ENCODE measurements at regions not wholly inside any gene's neighbourhood (a gene's known extent, or its start where the extent isn't known, plus 50 kb on each side); places are given as distances from the start of the nearest gene placed in this dataset.

- no peaks in the 10 kb centered on the region for H3K9me3 ChIP-seq (ENCODE audit: control insufficient read depth, insufficient read depth, low read depth, low read length)
- no peak overlapping the region for H3K4me3 ChIP-seq (ENCODE audit: low read depth, low read length)
- no peak overlapping the region for H3K27ac ChIP-seq (ENCODE audit: extremely low read depth, low read depth, low read length)
- no peak for TF ChIP-seq ZNF138 (tag by site-specific recombination; IDR thresholded peaks at IDR 0.05; ENCODE audit: borderline replicate concordance)
- no peak for TF ChIP-seq ZNF776 (tag by site-specific recombination; IDR thresholded peaks at IDR 0.05; ENCODE audit: borderline replicate concordance)
- no peak for TF ChIP-seq ZNF266 (tag by site-specific recombination; IDR thresholded peaks at IDR 0.05; ENCODE audit: low read depth)
- no peak for TF ChIP-seq ZNF155 (tag by site-specific recombination; IDR thresholded peaks at IDR 0.05)
- TF ChIP-seq ZNF585B (tag by site-specific recombination; IDR thresholded peaks at IDR 0.05): no peak
- TF ChIP-seq, protein P1, sequence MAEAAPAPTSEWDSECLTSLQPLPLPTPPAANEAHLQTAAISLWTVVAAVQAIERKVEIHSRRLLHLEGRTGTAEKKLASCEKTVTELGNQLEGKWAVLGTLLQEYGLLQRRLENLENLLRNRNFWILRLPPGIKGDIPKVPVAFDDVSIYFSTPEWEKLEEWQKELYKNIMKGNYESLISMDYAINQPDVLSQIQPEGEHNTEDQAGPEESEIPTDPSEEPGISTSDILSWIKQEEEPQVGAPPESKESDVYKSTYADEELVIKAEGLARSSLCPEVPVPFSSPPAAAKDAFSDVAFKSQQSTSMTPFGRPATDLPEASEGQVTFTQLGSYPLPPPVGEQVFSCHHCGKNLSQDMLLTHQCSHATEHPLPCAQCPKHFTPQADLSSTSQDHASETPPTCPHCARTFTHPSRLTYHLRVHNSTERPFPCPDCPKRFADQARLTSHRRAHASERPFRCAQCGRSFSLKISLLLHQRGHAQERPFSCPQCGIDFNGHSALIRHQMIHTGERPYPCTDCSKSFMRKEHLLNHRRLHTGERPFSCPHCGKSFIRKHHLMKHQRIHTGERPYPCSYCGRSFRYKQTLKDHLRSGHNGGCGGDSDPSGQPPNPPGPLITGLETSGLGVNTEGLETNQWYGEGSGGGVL (tag by site-specific recombination; IDR thresholded peaks at IDR 0.05): no peak
- no peak for TF ChIP-seq ZNF48 (tag by site-specific recombination; IDR thresholded peaks at IDR 0.05)
- TF ChIP-seq ZNF335 (tag by site-specific recombination; conservative IDR thresholded peaks at IDR 0.05): no peak
- TF ChIP-seq ZNF19 (tag by site-specific recombination; IDR thresholded peaks at IDR 0.05; ENCODE audit: low read depth): no peak
- TF ChIP-seq ZNF148 (tag by site-specific recombination; IDR thresholded peaks at IDR 0.05; ENCODE audit: borderline replicate concordance): no peak
- TF ChIP-seq ZNF626 (tag by site-specific recombination; IDR thresholded peaks at IDR 0.05): no peak
- TF ChIP-seq ZBTB20 (tag by site-specific recombination; IDR thresholded peaks at IDR 0.05): no peak
- TF ChIP-seq ZNF707 (tag by site-specific recombination; IDR thresholded peaks at IDR 0.05): no peak
- TF ChIP-seq, protein P2, sequence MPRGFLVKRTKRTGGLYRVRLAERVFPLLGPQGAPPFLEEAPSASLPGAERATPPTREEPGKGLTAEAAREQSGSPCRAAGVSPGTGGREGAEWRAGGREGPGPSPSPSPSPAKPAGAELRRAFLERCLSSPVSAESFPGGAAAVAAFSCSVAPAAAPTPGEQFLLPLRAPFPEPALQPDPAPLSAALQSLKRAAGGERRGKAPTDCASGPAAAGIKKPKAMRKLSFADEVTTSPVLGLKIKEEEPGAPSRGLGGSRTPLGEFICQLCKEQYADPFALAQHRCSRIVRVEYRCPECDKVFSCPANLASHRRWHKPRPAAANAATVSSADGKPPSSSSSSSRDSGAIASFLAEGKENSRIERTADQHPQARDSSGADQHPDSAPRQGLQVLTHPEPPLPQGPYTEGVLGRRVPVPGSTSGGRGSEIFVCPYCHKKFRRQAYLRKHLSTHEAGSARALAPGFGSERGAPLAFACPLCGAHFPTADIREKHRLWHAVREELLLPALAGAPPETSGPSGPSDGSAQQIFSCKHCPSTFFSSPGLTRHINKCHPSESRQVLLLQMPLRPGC (tag by site-specific recombination; IDR thresholded peaks at IDR 0.05): no peak
- no peak for TF ChIP-seq ZNF18 (tag by site-specific recombination; IDR thresholded peaks at IDR 0.05)
- no peak for TF ChIP-seq ZNF670 (tag by site-specific recombination; IDR thresholded peaks at IDR 0.05; ENCODE audit: low read depth)
- TF ChIP-seq MEIS1 (CRISPR knock-in tag; IDR thresholded peaks at IDR 0.05; ENCODE audit: borderline replicate concordance): no peak
- no peak for TF ChIP-seq MZF1 (tag by site-specific recombination; IDR thresholded peaks at IDR 0.05; ENCODE audit: borderline replicate concordance)
- no peak for TF ChIP-seq ZNF654 (tag by site-specific recombination; IDR thresholded peaks at IDR 0.05; ENCODE audit: low read depth)
- CTCF ChIA-PET: no interaction called here
- H3K36me3 ChIP-seq (ENCODE audit: control insufficient read depth in 2 of 2, insufficient read depth in 1 of 2, low read length in 2 of 2): no peaks in the 10 kb centered on the region
- POLR2A ChIA-PET: no interaction called here
- H3K4me1 ChIP-seq (ENCODE audit: control insufficient read depth, insufficient read depth, low read length): no peaks in the 10 kb centered on the region
These were observed 203.1 kb upstream of the NDN start for GRCh38 chr15:23890218-23890617.

DNA sequence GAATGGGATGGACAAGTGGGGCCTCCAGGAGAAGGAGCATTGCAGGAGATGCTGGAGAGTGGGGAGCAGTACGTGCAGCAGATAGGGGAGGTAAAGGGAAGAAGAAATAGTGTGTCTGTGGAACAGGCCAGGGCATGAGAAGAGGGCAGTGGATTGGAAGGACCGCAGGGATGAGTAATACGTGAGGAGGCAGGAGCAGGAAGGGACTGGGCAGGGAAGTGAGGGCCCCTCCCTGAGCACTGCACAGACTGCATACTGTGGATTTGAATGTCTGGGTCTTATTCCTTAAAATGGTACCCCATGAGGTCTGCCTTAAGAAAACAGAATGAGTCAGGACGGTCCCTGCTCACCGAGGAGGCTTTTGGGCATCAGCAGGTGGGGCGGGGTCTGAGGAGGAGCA, 210.0 kb upstream of the NDN start:
- Histone ChIP-seq H3K9me3 (ENCODE audit: control insufficient read depth, insufficient read depth, low read depth, low read length) (no peaks in the 10 kb centered on the region), H3K36me3 (ENCODE audit: control insufficient read depth in 2 of 2, insufficient read depth in 1 of 2, low read length in 2 of 2) (no peaks in the 10 kb centered on the region), H3K4me3 (ENCODE audit: low read depth, low read length) (no peak overlapping the region), H3K27ac (ENCODE audit: extremely low read depth, low read depth, low read length) (no peak overlapping the region), H3K4me1 (ENCODE audit: control insufficient read depth, insufficient read depth, low read length) (no peaks in the 10 kb centered on the region)
- ChIA-PET CTCF (no interaction called here), POLR2A (no interaction called here)
- TF ChIP-seq TCF7L2 (IDR thresholded peaks at IDR 0.05; ENCODE audit: borderline replicate concordance, low read depth, low read length) (no peak), ZNF792 (tag by site-specific recombination; IDR thresholded peaks at IDR 0.05) (no peak), PRDM1 (tag by site-specific recombination; IDR thresholded peaks at IDR 0.05) (no peak), ZNF548 (tag by site-specific recombination; IDR thresholded peaks at IDR 0.05) (no peak), ZNF837 (tag by site-specific recombination; IDR thresholded peaks at IDR 0.05) (no peak), ZNF626 (tag by site-specific recombination; IDR thresholded peaks at IDR 0.05) (no peak)
- TF ChIP-seq, protein P3, sequence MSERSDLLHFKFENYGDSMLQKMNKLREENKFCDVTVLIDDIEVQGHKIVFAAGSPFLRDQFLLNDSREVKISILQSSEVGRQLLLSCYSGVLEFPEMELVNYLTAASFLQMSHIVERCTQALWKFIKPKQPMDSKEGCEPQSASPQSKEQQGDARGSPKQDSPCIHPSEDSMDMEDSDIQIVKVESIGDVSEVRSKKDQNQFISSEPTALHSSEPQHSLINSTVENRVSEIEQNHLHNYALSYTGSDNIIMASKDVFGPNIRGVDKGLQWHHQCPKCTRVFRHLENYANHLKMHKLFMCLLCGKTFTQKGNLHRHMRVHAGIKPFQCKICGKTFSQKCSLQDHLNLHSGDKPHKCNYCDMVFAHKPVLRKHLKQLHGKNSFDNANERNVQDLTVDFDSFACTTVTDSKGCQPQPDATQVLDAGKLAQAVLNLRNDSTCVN (tag by site-specific recombination; optimal IDR thresholded peaks at IDR 0.05): no peak
- TF ChIP-seq, protein P4, sequence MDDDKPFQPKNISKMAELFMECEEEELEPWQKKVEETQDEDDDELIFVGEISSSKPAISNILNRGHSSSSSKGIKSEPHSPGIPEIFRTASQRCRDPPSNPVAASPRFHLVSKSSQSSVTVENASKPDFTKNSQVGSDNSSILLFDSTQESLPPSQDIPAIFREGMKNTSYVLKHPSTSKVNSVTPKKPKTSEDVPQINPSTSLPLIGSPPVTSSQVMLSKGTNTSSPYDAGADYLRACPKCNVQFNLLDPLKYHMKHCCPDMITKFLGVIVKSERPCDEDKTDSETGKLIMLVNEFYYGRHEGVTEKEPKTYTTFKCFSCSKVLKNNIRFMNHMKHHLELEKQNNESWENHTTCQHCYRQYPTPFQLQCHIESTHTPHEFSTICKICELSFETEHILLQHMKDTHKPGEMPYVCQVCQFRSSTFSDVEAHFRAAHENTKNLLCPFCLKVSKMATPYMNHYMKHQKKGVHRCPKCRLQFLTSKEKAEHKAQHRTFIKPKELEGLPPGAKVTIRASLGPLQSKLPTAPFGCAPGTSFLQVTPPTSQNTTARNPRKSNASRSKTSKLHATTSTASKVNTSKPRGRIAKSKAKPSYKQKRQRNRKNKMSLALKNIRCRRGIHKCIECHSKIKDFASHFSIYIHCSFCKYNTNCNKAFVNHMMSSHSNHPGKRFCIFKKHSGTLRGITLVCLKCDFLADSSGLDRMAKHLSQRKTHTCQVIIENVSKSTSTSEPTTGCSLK (tag by site-specific recombination; IDR thresholded peaks at IDR 0.05): no peak

Data from HEK293 (cell line).